Activated CD4-positive, CD25-positive, alpha-beta regulatory T cell (primary cell): ENCODE measurements at regions not wholly inside any gene's neighbourhood (a gene's known extent, or its start where the extent isn't known, plus 50 kb on each side); places are given as distances from the start of the nearest gene placed in this dataset.
"Not testable (repeated sequence)": the region's sequence is repeated elsewhere in the genome, so short reads cannot be mapped to it uniquely, and the experiment has no call there.

Source experiments
- DNase-seq, 4 experiments: peaks; one replicate each; lab custom pipeline; 2025; lab: John Stamatoyannopoulos, UW

- DNase-seq, result no peak
Observed at GRCh38 chr6:112984899-112985298, 637.8 kb downstream of the RFPL4B start.

- no peak for DNase-seq
Observed at GRCh38 chr6:112986321-112986720, 639.2 kb downstream of the RFPL4B start.

- DNase-seq, result no peak
Observed at GRCh38 chr6:112988748-112989147, 641.6 kb downstream of the RFPL4B start.

GRCh38 chr6:112990971-112991370 lies 643.8 kb downstream of the RFPL4B start:
- no peak for DNase-seq

GRCh38 chr6:112991912-112992311 lies 644.8 kb downstream of the RFPL4B start:
- DNase-seq, result no peak

GRCh38 chr6:112997421-112998085 lies 650.4 kb downstream of the RFPL4B start:
- DNase-seq, result no peak

GRCh38 chr6:113004054-113004453 lies 656.9 kb downstream of the RFPL4B start:
- no peak for DNase-seq

GRCh38 chr6:113004470-113005270 lies 657.5 kb downstream of the RFPL4B start:
- no peak for DNase-seq

- no peak for DNase-seq
Observed at GRCh38 chr6:113006494-113006893, 659.4 kb downstream of the RFPL4B start.

- DNase-seq, result no peak
Observed at GRCh38 chr6:113009682-113010081, 662.6 kb downstream of the RFPL4B start.

GRCh38 chr6:113010196-113010989 lies 663.3 kb downstream of the RFPL4B start:
- no peak for DNase-seq

GRCh38 chr6:113011389-113011788 lies 664.3 kb downstream of the RFPL4B start:
- no peak for DNase-seq

GRCh38 chr6:113011801-113012200 lies 664.7 kb downstream of the RFPL4B start:
- DNase-seq, result no peak

- no peak for DNase-seq
Observed at GRCh38 chr6:113015249-113015648, 668.1 kb downstream of the RFPL4B start.

GRCh38 chr6:113017353-113017752 lies 670.2 kb downstream of the RFPL4B start:
- DNase-seq, result no peak

- no peak for DNase-seq
Observed at GRCh38 chr6:113018351-113019151, 671.4 kb downstream of the RFPL4B start.

- DNase-seq, result no peak
Observed at GRCh38 chr6:113019176-113019575, 672.0 kb downstream of the RFPL4B start.

- DNase-seq, result no peak
Observed at GRCh38 chr6:113027780-113028179, 680.6 kb downstream of the RFPL4B start.

GRCh38 chr6:113029161-113029560 lies 682.0 kb downstream of the RFPL4B start:
- not testable (repeated sequence) for DNase-seq

GRCh38 chr6:113031591-113032238 lies 684.6 kb downstream of the RFPL4B start:
- DNase-seq, result no peak

GRCh38 chr6:113039005-113039404 lies 691.9 kb downstream of the RFPL4B start:
- DNase-seq, result no peak
